MCF 10A (cell line): ENCODE measurements at regions not wholly inside any gene's neighbourhood (a gene's known extent, or its start where the extent isn't known, plus 50 kb on each side); places are given as distances from the start of the nearest gene placed in this dataset.

Experiments
- BruUV-seq: library from RNA; stranded (reverse); fragments of 400-500 nt; replicated peaks from 2 replicates; lab custom pipeline; 2021; lab: Mats Ljungman, UMichigan
- CTCF ChIA-PET: fragments of 300-600 bp; sonication (Branson Sonifier 250); formaldehyde crosslinking; extraction: SDS; loops from one replicate; lab custom pipeline; 2021; ENCODE audit warnings: antibody characterized with exemption, inconsistent platforms; lab: Yijun Ruan, JAX
- POLR2A ChIA-PET: fragments of 300-600, 350-650 bp; sonication (Branson Sonifier 250); formaldehyde crosslinking; extraction: SDS; loops from one replicate; lab custom pipeline; 2020; ENCODE audit warnings: antibody characterized with exemption, inconsistent platforms; lab: Yijun Ruan, JAX
- DNase-seq: peaks from one replicate; pipeline ENCODE4 v3.0.0-alpha.2; 2018; ENCODE audit not compliant: unreplicated experiment
- H3K27ac Mint-ChIP-seq: one replicate; pipeline ENCODE4 v1.8.0; 2022; ENCODE audit warnings: mild to moderate bottlenecking, low read depth, mixed read lengths; ENCODE audit not compliant: unreplicated experiment
- H3K27me3 Mint-ChIP-seq: one replicate; pipeline ENCODE4 v1.8.0; 2022; ENCODE audit warnings: mixed read lengths; ENCODE audit not compliant: insufficient read depth, unreplicated experiment
- H3K36me3 Mint-ChIP-seq: one replicate; pipeline ENCODE4 v1.8.0; 2022; ENCODE audit warnings: mild to moderate bottlenecking, moderate library complexity, mixed read lengths; ENCODE audit not compliant: insufficient read depth, unreplicated experiment
- H3K4me1 Mint-ChIP-seq: one replicate; pipeline ENCODE4 v1.8.0; 2022; ENCODE audit warnings: mixed read lengths; ENCODE audit not compliant: insufficient read depth, unreplicated experiment
- H3K4me3 Mint-ChIP-seq: one replicate; pipeline ENCODE4 v1.8.0; 2022; ENCODE audit warnings: mild to moderate bottlenecking, moderate library complexity, mixed read lengths; ENCODE audit not compliant: unreplicated experiment
- H3K9me3 Mint-ChIP-seq: one replicate; pipeline ENCODE4 v1.8.0; 2022; ENCODE audit warnings: mixed read lengths; ENCODE audit not compliant: unreplicated experiment
- intact Hi-C: fragments of 100-400 bp; cut with micrococcal nuclease; formaldehyde crosslinking; loops from 2 replicates; pipeline ENCODE4 v1.14.1; 2022
- TF ChIP-seq, protein P1 (sequence below): fragments of 200-600 bp; IDR thresholded peaks from one replicate; pipeline ENCODE4 v1.8.0; 2022; ENCODE audit warnings: antibody characterized with exemption, mild to moderate bottlenecking; ENCODE audit not compliant: unreplicated experiment

DNA sequence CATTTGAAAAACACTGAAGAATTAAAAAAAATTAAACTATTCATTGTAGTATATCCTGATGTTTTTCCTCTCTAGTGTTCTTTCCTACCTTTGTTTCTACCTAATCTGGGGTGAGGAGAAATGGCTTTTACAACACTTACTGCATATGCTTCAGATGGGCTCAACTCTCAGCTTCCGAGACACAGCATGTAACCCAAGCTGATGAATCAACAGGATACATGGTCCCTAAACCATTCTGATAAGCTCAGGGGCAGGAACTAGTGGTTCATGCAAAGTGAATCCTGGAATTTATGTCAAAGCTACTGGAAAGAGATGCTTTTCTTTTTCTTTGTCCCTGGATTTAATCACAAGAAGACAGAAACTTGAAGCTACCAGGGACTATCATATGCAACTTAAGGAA, 672.5 kb upstream of the RORB start:
- no peak for DNase-seq
- BruUV-seq: no TSS peak
- H3K27ac Mint-ChIP-seq: no peak overlapping the region
- peaks cover 20% of the 10 kb centered on the region for H3K27me3 Mint-ChIP-seq
- CTCF ChIA-PET: interaction anchor here (0.5 kb wide), 1 partner anchor 762 kb away, joined by 3 read pairs; no protein-coding TSS in a partner anchor
- no peaks in the 10 kb centered on the region for H3K36me3 Mint-ChIP-seq
- intact Hi-C loops: no loop called here
- H3K9me3 Mint-ChIP-seq: no peaks in the 10 kb centered on the region
- H3K4me3 Mint-ChIP-seq: no peak overlapping the region
- TF ChIP-seq, protein P1, sequence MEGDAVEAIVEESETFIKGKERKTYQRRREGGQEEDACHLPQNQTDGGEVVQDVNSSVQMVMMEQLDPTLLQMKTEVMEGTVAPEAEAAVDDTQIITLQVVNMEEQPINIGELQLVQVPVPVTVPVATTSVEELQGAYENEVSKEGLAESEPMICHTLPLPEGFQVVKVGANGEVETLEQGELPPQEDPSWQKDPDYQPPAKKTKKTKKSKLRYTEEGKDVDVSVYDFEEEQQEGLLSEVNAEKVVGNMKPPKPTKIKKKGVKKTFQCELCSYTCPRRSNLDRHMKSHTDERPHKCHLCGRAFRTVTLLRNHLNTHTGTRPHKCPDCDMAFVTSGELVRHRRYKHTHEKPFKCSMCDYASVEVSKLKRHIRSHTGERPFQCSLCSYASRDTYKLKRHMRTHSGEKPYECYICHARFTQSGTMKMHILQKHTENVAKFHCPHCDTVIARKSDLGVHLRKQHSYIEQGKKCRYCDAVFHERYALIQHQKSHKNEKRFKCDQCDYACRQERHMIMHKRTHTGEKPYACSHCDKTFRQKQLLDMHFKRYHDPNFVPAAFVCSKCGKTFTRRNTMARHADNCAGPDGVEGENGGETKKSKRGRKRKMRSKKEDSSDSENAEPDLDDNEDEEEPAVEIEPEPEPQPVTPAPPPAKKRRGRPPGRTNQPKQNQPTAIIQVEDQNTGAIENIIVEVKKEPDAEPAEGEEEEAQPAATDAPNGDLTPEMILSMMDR: no peak
- no peaks in the 10 kb centered on the region for H3K4me1 Mint-ChIP-seq
- POLR2A ChIA-PET: no interaction called here

DNA sequence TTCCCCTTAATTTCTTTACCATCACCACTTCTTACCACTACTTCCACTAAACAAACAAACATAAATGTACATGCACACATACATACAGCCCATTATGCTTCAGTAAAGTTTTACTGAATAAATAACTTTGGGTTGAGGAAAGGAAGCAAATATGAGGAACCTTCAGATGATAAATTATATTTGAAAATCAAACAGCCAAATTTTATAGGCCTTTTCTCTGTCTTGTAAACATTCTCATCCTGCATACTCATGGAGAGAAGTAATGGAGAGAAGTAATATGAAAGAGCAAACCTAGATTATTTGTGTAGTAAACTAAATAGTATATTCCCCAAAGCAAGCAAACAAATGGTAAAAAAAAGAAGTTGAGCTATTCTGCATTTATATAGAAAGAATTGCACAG, 658.3 kb upstream of the RORB start:
- Mint-ChIP-seq H3K27ac (no peak overlapping the region), H3K4me1 (no peaks in the 10 kb centered on the region), H3K27me3 (peaks cover 44% of the 10 kb centered on the region), H3K36me3 (no peaks in the 10 kb centered on the region), H3K9me3 (no peaks in the 10 kb centered on the region), H3K4me3 (no peak overlapping the region)
- DNase-seq: no peak
- intact Hi-C loops: no loop called here
- POLR2A ChIA-PET: no interaction called here
- BruUV-seq: no TSS peak
- CTCF ChIA-PET: interaction anchor here (0.8 kb wide), 1 partner anchor 14 kb away, joined by 3 read pairs; no protein-coding TSS in a partner anchor
- TF ChIP-seq, protein P1: no peak

DNA sequence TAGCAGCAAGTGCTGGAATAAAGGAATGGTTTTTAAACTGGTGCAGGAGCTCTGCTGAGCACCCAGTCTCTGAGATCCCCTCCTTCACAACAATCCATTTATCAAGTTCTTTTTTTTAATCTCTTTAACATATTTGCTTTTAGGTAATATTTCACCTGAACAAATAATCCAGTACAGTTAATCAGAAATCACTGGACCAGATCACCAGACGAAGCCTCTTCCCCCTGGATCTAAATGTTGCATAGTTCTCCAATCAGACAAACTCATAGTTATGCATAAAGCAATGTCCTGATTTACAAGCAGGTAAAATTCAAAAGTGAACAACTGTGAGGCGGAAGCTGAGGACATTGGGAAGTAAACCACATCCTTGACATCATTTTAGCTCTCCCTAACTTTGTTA, 657.7 kb upstream of the RORB start:
- POLR2A ChIA-PET: no interaction called here
- intact Hi-C loops: no loop called here
- Mint-ChIP-seq H3K27ac (no peak overlapping the region), H3K4me1 (no peaks in the 10 kb centered on the region), H3K9me3 (no peaks in the 10 kb centered on the region), H3K36me3 (no peaks in the 10 kb centered on the region), H3K4me3 (no peak overlapping the region), H3K27me3 (peaks cover 50% of the 10 kb centered on the region)
- no peak for DNase-seq
- TF ChIP-seq, protein P1: no peak
- CTCF ChIA-PET: interaction anchor here (0.6 kb wide), 1 partner anchor 1427 kb away, joined by 4 read pairs; no protein-coding TSS in a partner anchor
- no TSS peak for BruUV-seq

DNA sequence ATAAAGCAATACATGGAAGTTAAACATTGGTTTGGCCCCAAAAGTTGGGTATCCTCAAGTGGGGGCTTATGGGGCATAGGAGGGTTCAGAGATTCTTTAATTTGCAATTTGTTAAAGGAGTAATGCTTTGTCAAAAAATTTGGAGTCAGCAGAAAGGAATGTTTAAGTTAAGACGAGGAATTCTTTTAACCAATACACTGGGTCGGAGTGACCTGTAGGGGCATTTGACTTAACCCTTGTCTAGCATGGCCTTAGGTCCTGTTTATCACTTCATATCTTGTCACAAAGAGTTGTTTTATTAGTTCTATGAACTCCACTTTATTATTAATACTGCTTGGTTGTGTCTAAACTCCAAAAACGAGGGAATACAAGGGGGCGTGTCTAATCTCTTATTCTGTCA, 656.1 kb upstream of the RORB start:
- TF ChIP-seq, protein P1: no peak
- Mint-ChIP-seq H3K4me1 (no peaks in the 10 kb centered on the region), H3K4me3 (no peak overlapping the region), H3K27ac (no peak overlapping the region), H3K27me3 (peaks cover 54% of the 10 kb centered on the region), H3K36me3 (no peaks in the 10 kb centered on the region), H3K9me3 (no peaks in the 10 kb centered on the region)
- intact Hi-C loops: no loop called here
- no TSS peak for BruUV-seq
- ChIA-PET CTCF (no interaction called here), POLR2A (no interaction called here)
- DNase-seq: no peak
